ENCODE measurements at regions not wholly inside any gene's neighbourhood (a gene's known extent, or its start where the extent isn't known, plus 50 kb on each side); places are given as distances from the start of the nearest gene placed in this dataset.

DNA sequence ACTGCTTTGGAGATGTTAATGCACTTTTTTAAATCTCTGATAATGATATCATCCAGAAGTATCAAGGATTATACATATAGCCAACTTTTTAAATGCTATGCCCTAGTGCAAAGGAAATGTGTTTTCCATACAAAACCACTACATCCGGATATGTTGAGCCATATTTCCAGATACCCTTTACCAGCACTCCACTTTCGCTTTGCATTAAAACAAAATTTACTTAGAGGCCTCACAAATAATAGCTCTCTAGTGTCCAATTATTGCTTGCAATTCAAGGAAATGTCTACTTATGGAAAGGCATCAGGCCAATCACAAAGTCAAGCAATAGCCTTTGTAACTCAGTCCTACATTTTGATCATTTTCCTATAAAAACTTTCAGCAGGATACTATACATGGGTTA lies 1072.8 kb upstream of the INTU start:
- TF ChIP-seq, protein P1, sequence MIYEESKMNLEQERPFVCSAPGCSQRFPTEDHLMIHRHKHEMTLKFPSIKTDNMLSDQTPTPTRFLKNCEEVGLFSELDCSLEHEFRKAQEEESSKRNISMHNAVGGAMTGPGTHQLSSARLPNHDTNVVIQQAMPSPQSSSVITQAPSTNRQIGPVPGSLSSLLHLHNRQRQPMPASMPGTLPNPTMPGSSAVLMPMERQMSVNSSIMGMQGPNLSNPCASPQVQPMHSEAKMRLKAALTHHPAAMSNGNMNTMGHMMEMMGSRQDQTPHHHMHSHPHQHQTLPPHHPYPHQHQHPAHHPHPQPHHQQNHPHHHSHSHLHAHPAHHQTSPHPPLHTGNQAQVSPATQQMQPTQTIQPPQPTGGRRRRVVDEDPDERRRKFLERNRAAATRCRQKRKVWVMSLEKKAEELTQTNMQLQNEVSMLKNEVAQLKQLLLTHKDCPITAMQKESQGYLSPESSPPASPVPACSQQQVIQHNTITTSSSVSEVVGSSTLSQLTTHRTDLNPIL (CRISPR knock-in tag; IDR thresholded peaks at IDR 0.05; ENCODE audit: low read depth), result no peak
- TF ChIP-seq, protein P2, sequence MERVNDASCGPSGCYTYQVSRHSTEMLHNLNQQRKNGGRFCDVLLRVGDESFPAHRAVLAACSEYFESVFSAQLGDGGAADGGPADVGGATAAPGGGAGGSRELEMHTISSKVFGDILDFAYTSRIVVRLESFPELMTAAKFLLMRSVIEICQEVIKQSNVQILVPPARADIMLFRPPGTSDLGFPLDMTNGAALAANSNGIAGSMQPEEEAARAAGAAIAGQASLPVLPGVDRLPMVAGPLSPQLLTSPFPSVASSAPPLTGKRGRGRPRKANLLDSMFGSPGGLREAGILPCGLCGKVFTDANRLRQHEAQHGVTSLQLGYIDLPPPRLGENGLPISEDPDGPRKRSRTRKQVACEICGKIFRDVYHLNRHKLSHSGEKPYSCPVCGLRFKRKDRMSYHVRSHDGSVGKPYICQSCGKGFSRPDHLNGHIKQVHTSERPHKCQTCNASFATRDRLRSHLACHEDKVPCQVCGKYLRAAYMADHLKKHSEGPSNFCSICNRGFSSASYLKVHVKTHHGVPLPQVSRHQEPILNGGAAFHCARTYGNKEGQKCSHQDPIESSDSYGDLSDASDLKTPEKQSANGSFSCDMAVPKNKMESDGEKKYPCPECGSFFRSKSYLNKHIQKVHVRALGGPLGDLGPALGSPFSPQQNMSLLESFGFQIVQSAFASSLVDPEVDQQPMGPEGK (CRISPR knock-in tag; IDR thresholded peaks at IDR 0.05; ENCODE audit: borderline replicate concordance), result no peak
- TF ChIP-seq TCF4 (CRISPR knock-in tag; IDR thresholded peaks at IDR 0.05; ENCODE audit: borderline replicate concordance) (no peak), PPARA (CRISPR knock-in tag; IDR thresholded peaks at IDR 0.05; ENCODE audit: borderline replicate concordance) (no peak), ZFP30 (CRISPR knock-in tag; IDR thresholded peaks at IDR 0.05) (no peak), ZNF70 (CRISPR knock-in tag; IDR thresholded peaks at IDR 0.05) (no peak)
- TF ChIP-seq, protein P3, sequence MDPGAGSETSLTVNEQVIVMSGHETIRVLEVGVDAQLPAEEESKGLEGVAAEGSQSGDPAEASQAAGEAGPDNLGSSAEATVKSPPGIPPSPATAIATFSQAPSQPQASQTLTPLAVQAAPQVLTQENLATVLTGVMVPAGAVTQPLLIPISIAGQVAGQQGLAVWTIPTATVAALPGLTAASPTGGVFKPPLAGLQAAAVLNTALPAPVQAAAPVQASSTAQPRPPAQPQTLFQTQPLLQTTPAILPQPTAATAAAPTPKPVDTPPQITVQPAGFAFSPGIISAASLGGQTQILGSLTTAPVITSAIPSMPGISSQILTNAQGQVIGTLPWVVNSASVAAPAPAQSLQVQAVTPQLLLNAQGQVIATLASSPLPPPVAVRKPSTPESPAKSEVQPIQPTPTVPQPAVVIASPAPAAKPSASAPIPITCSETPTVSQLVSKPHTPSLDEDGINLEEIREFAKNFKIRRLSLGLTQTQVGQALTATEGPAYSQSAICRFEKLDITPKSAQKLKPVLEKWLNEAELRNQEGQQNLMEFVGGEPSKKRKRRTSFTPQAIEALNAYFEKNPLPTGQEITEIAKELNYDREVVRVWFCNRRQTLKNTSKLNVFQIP (CRISPR knock-in tag; IDR thresholded peaks at IDR 0.05; ENCODE audit: borderline replicate concordance, low read depth), result no peak
